Transverse colon (tissue), 4 donors: ENCODE measurements at regions not wholly inside any gene's neighbourhood (a gene's known extent, or its start where the extent isn't known, plus 50 kb on each side); places are given as distances from the start of the nearest gene placed in this dataset.

Experiments used
- DNase-seq: peaks from one replicate; pipeline ENCODE4 v3.0.0-alpha.2; 2019
- H3K27ac ChIP-seq, 4 donors: fragments of 200-600 bp; sonication (generic); 2 replicates each; pipeline ENCODE4 v1.5.1; 2016 to 2018; ENCODE audit warnings: inconsistent platforms in 4 of 4
- H3K27me3 ChIP-seq: fragments of 200-600 bp; sonication (generic); 2 replicates; pipeline ENCODE4 v1.5.1; 2017; ENCODE audit warnings: inconsistent platforms
- H3K36me3 ChIP-seq, 4 donors: fragments of 200-600 bp; sonication (generic); 2 replicates each; pipeline ENCODE4 v1.5.1; 2017 to 2019; ENCODE audit warnings: inconsistent platforms in 4 of 4
- H3K4me1 ChIP-seq, 4 donors: fragments of 200-600 bp; sonication (generic); 2 replicates each; pipeline ENCODE4 v1.5.1; 2017 to 2020; ENCODE audit warnings: inconsistent platforms in 4 of 4
- H3K4me3 ChIP-seq, 4 donors: fragments of 200-600 bp; sonication (generic); 1 replicate in 1 of 4; 2 replicates in 3 of 4; pipeline versions ENCODE4 v1.5.1 to v1.6.1; 2017 to 2019; ENCODE audit warnings: inconsistent platforms in 4 of 4
- H3K9me3 ChIP-seq, 2 donors: fragments of 200-600 bp; sonication (generic); 2 replicates each; pipeline ENCODE4 v1.5.1; 2017 to 2019; ENCODE audit warnings: inconsistent platforms in 2 of 2
- EP300 ChIP-seq: sonication (generic); formaldehyde crosslinking; IDR thresholded peaks from one replicate; pipeline ENCODE4 v1.6.1; 2017; ENCODE audit warnings: antibody characterized with exemption, low read depth
- POLR2A ChIP-seq: fragments of 450-650 bp; IDR thresholded peaks from one replicate; pipeline ENCODE4 v1.6.1; 2016; ENCODE audit warnings: antibody characterized with exemption, mild to moderate bottlenecking, moderate library complexity
- POLR2AphosphoS5 ChIP-seq, 3 donors: sonication (generic); formaldehyde crosslinking; IDR thresholded peaks; one replicate each; pipeline ENCODE4 v1.6.1; 2016; ENCODE audit warnings: antibody characterized with exemption in 3 of 3
- WGBS, 2 donors: methylation state at CpG; one replicate each; pipeline ENCODE4 v1.1.5; 2018; ENCODE audit warnings: low coverage in 1 of 2; 5-methylcytosine and 5-hydroxymethylcytosine counted together
- in situ Hi-C, 4 donors: fragments of 200-750 bp; cut with MboI; loops; one replicate each; pipeline versions ENCODE4 v1.15.0 to v1.15.1; 2017; ENCODE audit warnings: low sequenced_read_pairs in 3 of 4, low pct_ligation_motif_present in 1 of 4, low pct_unique_long_range_greater_than_20kb in 1 of 4
- intact Hi-C: fragments of 100-400 bp; cut with DNase I; formaldehyde crosslinking; loops from one replicate; pipeline ENCODE4 v1.15.1; 2023; ENCODE audit warnings: low total_unique reads
- TF ChIP-seq, protein P1 (sequence below), 5 experiments: fragments of 200-600 bp in 3 of 5; fragments of 450-650 bp in 2 of 5; sonication (generic) in 3 of 5; IDR thresholded peaks; 1 replicate in 2 of 5; 2 replicates in 3 of 5; pipeline ENCODE4 v1.5.1; 2016 to 2017; ENCODE audit warnings: antibody characterized with exemption in 5 of 5, inconsistent platforms in 3 of 5, mild to moderate bottlenecking in 2 of 5, moderate library complexity in 1 of 5

DNA sequence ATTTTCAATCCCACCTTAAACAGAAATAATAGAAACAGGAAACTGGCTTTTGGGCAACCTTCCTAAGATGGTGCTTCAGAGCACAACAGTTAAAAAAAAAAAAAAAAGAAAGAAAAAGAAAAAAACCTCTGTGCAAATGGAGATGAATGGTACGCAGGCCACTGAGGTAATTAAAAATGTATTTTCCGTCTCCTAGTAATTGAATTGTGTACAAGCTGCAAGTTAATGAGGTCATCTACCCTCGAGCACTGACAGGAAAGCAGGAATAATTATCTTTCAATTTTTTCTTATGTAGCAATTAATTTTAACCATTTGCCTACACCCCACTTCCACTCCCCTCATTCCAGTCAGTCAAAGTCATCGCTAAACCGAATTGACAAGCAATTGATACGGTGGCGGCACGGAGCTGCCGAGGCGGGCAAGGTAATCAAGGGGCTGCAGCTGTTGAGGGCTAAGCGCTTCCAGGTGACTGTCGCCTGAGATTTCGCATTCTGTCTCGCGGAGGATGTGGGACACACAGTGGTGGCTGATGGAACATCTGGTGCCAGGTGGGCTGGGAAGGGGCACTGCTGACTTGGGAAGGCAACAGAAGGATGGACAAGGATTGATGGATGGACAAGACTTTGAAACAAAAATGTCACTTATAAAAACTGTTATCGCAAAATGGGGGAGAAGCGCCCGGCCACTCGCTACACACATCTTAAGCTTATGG, 109.4 kb downstream of the RCN1 start:
- in situ Hi-C loops, result no loop called here
- intact Hi-C loops, result no loop called here
- TF ChIP-seq EP300, result no peak
- TF ChIP-seq POLR2A, result no peak
- TF ChIP-seq, protein P1, sequence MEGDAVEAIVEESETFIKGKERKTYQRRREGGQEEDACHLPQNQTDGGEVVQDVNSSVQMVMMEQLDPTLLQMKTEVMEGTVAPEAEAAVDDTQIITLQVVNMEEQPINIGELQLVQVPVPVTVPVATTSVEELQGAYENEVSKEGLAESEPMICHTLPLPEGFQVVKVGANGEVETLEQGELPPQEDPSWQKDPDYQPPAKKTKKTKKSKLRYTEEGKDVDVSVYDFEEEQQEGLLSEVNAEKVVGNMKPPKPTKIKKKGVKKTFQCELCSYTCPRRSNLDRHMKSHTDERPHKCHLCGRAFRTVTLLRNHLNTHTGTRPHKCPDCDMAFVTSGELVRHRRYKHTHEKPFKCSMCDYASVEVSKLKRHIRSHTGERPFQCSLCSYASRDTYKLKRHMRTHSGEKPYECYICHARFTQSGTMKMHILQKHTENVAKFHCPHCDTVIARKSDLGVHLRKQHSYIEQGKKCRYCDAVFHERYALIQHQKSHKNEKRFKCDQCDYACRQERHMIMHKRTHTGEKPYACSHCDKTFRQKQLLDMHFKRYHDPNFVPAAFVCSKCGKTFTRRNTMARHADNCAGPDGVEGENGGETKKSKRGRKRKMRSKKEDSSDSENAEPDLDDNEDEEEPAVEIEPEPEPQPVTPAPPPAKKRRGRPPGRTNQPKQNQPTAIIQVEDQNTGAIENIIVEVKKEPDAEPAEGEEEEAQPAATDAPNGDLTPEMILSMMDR (IDR thresholded peaks at IDR 0.05), result no peak
- TF ChIP-seq POLR2AphosphoS5 (IDR thresholded peaks at IDR 0.05), result no peak
- Histone ChIP-seq H3K4me1 (no peaks in the 10 kb centered on the region), H3K27me3 (no peaks in the 10 kb centered on the region), H3K9me3 (no peaks in the 10 kb centered on the region), H3K4me3 (no peak overlapping the region), H3K27ac (no peak overlapping the region), H3K36me3 (no peaks in the 10 kb centered on the region)
- DNase-seq, result no peak
- WGBS, 2 donors, result 80 to 81% methylated on average over 8 to 19 of the region's 19 CpGs

DNA sequence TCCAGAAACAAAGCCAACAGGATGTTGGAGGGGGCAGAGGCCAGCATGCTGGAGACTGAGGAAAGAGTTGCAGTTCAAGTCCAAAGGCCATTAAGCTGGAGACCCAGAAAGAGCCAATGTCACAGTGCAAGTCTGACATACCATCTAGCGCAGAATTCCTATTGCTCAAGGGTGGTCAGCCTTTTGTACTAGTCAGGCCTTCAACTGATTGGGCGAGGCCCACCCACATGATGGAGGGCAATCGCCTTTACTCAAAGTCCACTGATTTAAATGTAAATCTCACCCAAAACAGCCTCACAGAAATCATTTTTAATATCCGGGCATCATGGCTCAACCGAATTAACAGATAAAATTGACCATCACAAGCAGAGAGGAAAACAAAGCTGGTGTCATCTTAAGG, 113.9 kb downstream of the RCN1 start:
- Histone ChIP-seq H3K27me3 (no peaks in the 10 kb centered on the region), H3K4me3 (no peak overlapping the region), H3K36me3 (no peaks in the 10 kb centered on the region), H3K27ac (no peak overlapping the region), H3K4me1 (no peaks in the 10 kb centered on the region), H3K9me3 (no peaks in the 10 kb centered on the region)
- no peak for DNase-seq
- 79 to 98% methylated on average over 4 to 5 of the region's 5 CpGs for WGBS, 2 donors
- no peak for TF ChIP-seq EP300
- no peak for TF ChIP-seq POLR2AphosphoS5 (IDR thresholded peaks at IDR 0.05)
- TF ChIP-seq POLR2A, result no peak
- TF ChIP-seq, protein P1 (IDR thresholded peaks at IDR 0.05), result no peak
- intact Hi-C loops (no loop called here), in situ Hi-C loops (no loop called here)

DNA sequence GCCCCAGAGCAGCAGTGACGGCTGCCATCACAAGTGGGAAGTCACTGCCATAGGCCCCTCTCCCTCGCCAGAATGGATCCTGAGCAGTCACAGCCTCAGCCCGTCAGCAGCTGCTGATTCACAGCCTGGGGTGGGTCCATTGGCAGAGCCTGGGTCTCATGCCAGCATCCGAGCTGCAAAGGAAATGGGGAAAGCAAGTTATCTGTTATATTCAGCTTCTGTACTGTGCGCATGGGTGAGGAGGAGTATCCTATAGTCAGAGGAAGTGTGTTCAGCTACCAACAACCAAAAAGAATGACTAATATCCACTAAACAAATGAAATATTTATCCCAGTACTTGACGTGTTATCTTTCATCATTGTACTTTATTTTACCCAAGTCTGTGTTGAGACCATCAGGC, 119.7 kb downstream of the RCN1 start:
- in situ Hi-C loops (no loop called here), intact Hi-C loops (no loop called here)

DNA sequence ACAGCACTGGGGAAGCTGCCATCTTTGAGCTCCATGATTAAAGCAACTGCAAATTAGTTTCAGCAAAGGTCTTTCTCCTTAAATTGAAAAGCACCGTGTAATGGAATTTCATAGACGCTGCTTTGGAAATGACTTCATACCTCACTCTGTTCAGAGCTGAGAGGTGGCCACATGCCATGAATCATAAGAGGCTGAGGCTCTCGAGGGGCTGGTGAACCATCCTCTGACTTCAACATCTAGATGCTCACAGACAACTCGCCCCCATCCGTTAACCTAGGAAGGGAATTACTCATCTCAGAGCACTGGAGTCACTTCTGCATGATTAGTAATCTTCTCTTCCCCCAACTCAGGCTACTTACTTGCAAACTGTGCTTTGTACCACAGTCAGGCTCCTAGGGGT, 122.3 kb downstream of the RCN1 start:
- DNase-seq, result no peak
- H3K36me3 ChIP-seq, result no peaks in the 10 kb centered on the region
- no peak overlapping the region for H3K27ac ChIP-seq
- intact Hi-C loops, result no loop called here
- in situ Hi-C loops, result no loop called here
- no peak overlapping the region for H3K4me3 ChIP-seq
- no peaks in the 10 kb centered on the region for H3K9me3 ChIP-seq
- TF ChIP-seq, protein P1 (IDR thresholded peaks at IDR 0.05), result no peak
- TF ChIP-seq EP300 (no peak), POLR2A (no peak), POLR2AphosphoS5 (IDR thresholded peaks at IDR 0.05) (no peak)
- WGBS, 2 donors, result 35 to 49% methylated on average over 2 to 5 of the region's 5 CpGs
- no peaks in the 10 kb centered on the region for H3K4me1 ChIP-seq
- H3K27me3 ChIP-seq, result no peaks in the 10 kb centered on the region

More for the DNA sequence above, 119.7 kb downstream of the RCN1 start:
- no peaks in the 10 kb centered on the region for H3K9me3 ChIP-seq
- H3K4me1 ChIP-seq, result no peaks in the 10 kb centered on the region
- WGBS, 2 donors, result 39% methylated on average over 3 to 6 of the region's 6 CpGs
- no peaks in the 10 kb centered on the region for H3K27me3 ChIP-seq
- DNase-seq, result no peak
- H3K36me3 ChIP-seq, result no peaks in the 10 kb centered on the region
- H3K4me3 ChIP-seq, result no peak overlapping the region
- TF ChIP-seq POLR2AphosphoS5 (IDR thresholded peaks at IDR 0.05) (no peak), EP300 (no peak), POLR2A (no peak)
- TF ChIP-seq, protein P1 (IDR thresholded peaks at IDR 0.05), result no peak
- H3K27ac ChIP-seq, result no peak overlapping the region
